CD4-positive, alpha-beta T cell treated with Interferon alpha-2 for 1 hour (primary cell): ENCODE measurements at regions not wholly inside any gene's neighbourhood (a gene's known extent, or its start where the extent isn't known, plus 50 kb on each side); places are given as distances from the start of the nearest gene placed in this dataset.

Experiments
- DNase-seq, 2 donors: peaks; one replicate each; pipeline ENCODE4 v3.0.0-alpha.2; 2020 to 2022

GRCh38 chr7:17485904-17486303 lies 187.5 kb downstream of the AHR start:
- DNase-seq = no peak

- no peak for DNase-seq
These were observed 188.4 kb downstream of the AHR start for GRCh38 chr7:17486835-17487234.

- DNase-seq = no peak
These were observed 188.9 kb downstream of the AHR start for GRCh38 chr7:17487343-17487742.

GRCh38 chr7:17488829-17489228 lies 190.4 kb downstream of the AHR start:
- no peak for DNase-seq

GRCh38 chr7:17489961-17490360 lies 191.5 kb downstream of the AHR start:
- no peak for DNase-seq

GRCh38 chr7:17490825-17491224 lies 192.4 kb downstream of the AHR start:
- peak in 1 of 2 donors; percentile 3 for DNase-seq

GRCh38 chr7:17492437-17492836 lies 194.0 kb downstream of the AHR start:
- DNase-seq = no peak

- no peak for DNase-seq
These were observed 195.0 kb downstream of the AHR start for GRCh38 chr7:17493446-17493845.

- DNase-seq = no peak
These were observed 197.4 kb downstream of the AHR start for GRCh38 chr7:17495655-17496394.

- no peak for DNase-seq
These were observed 198.7 kb downstream of the AHR start for GRCh38 chr7:17497136-17497535.

- DNase-seq = no peak
These were observed 199.2 kb downstream of the AHR start for GRCh38 chr7:17497549-17498167.

- DNase-seq = no peak
These were observed 199.8 kb downstream of the AHR start for GRCh38 chr7:17498230-17498629.

GRCh38 chr7:17500736-17501135 lies 202.3 kb downstream of the AHR start:
- no peak for DNase-seq

- no peak for DNase-seq
These were observed 203.2 kb downstream of the AHR start for GRCh38 chr7:17501441-17502212.

- no peak for DNase-seq
These were observed 204.0 kb downstream of the AHR start for GRCh38 chr7:17502213-17503060.

GRCh38 chr7:17506095-17506494 lies 207.6 kb downstream of the AHR start:
- no peak for DNase-seq

GRCh38 chr7:17506596-17506995 lies 208.1 kb downstream of the AHR start:
- no peak for DNase-seq

- DNase-seq = no peak
These were observed 209.3 kb downstream of the AHR start for GRCh38 chr7:17507717-17508116.

- no peak for DNase-seq
These were observed 213.8 kb downstream of the AHR start for GRCh38 chr7:17512181-17512675.

- DNase-seq = no peak
These were observed 218.3 kb downstream of the AHR start for GRCh38 chr7:17516771-17517170.

GRCh38 chr7:17520941-17521340 lies 222.5 kb downstream of the AHR start:
- no peak for DNase-seq

- no peak for DNase-seq
These were observed 223.0 kb downstream of the AHR start for GRCh38 chr7:17521437-17521836.
